Kidney (tissue), 13 donors: ENCODE measurements at regions not wholly inside any gene's neighbourhood (a gene's known extent, or its start where the extent isn't known, plus 50 kb on each side); places are given as distances from the start of the nearest gene placed in this dataset.

ENCODE experiments used
- DNase-seq, 5 donors: peaks; one replicate each; pipeline ENCODE4 v3.0.0-alpha.2; 2013 to 2020
- FAIRE-seq: peaks from 2 replicates; lab custom pipeline; 2012; peaks lifted over from hg19 to GRCh38; lab: Jason Lieb, UNC
- H3K27ac ChIP-seq, 2 donors: one replicate each; pipeline ENCODE4 v1.7.0; 2013; ENCODE audit warnings: low read depth in 2 of 2, low read length in 2 of 2, inconsistent platforms in 1 of 2
- H3K27me3 ChIP-seq: one replicate; pipeline ENCODE4 v1.7.1; 2013; ENCODE audit warnings: low read length, inconsistent platforms; ENCODE audit not compliant: control insufficient read depth, insufficient read depth
- H3K36me3 ChIP-seq, 3 donors: one replicate each; pipeline versions ENCODE4 v1.7.0 to v1.7.1; 2013; ENCODE audit warnings: low read length in 3 of 3, control low read depth in 1 of 3, inconsistent platforms in 1 of 3; ENCODE audit not compliant: insufficient read depth in 3 of 3, control insufficient read depth in 2 of 3
- H3K4me1 ChIP-seq, 3 donors: one replicate each; pipeline versions ENCODE4 v1.7.0 to v1.7.1; 2013; ENCODE audit warnings: low read length in 3 of 3, inconsistent platforms in 1 of 3, low read depth in 1 of 3; ENCODE audit not compliant: control insufficient read depth in 2 of 3, insufficient read depth in 2 of 3
- H3K4me3 ChIP-seq, 3 donors: one replicate each; pipeline versions ENCODE4 v1.7.0 to v1.8.1; 2013; ENCODE audit warnings: low read length in 3 of 3, control low read depth in 1 of 3, inconsistent platforms in 1 of 3
- H3K9ac ChIP-seq, 3 donors: one replicate each; pipeline versions ENCODE4 v1.7.0 to v1.7.1; 2013; ENCODE audit warnings: low read length in 3 of 3, control low read depth in 1 of 3, inconsistent platforms in 1 of 3
- H3K9me3 ChIP-seq, 3 donors: one replicate each; pipeline versions ENCODE4 v1.7.0 to v1.7.1; 2013; ENCODE audit warnings: low read length in 3 of 3, control low read depth in 1 of 3, inconsistent platforms in 1 of 3; ENCODE audit not compliant: control insufficient read depth in 2 of 3, insufficient read depth in 1 of 3
- CTCF ChIP-seq: IDR thresholded peaks from 3 replicates; pipeline ENCODE4 v1.5.1; 2012; ENCODE audit warnings: mild to moderate bottlenecking, moderate library complexity, borderline replicate concordance; ENCODE audit not compliant: insufficient read depth; ENCODE audit errors: extremely low read depth
- intact Hi-C: fragments of 100-400 bp; cut with DNase I; formaldehyde crosslinking; loops from one replicate; pipeline ENCODE4 v1.11.1; 2022
- donor health status: control.
- donor health status: control.
- donor health status: control.
- donor health status: control.
- donor health status: control.
- donor health status: DM: yes; HTN: yes; CAD: no.
- donor health status: Normal renal cell carcinoma (clear cell type).

- Histone ChIP-seq H3K27ac (no peak overlapping the region), H3K27me3 (no peaks in the 10 kb centered on the region), H3K9ac (no peak overlapping the region), H3K4me3 (no peak overlapping the region), H3K4me1 (no peaks in the 10 kb centered on the region), H3K36me3 (no peaks in the 10 kb centered on the region), H3K9me3 (no peaks in the 10 kb centered on the region)
- TF ChIP-seq CTCF: no peak
- DNase-seq (peak in 1 of 5 donors; percentile 7), FAIRE-seq (no peak)
- intact Hi-C loops: no loop called here
These were observed 452.1 kb upstream of the RASGRP1 start for GRCh38 chr15:39016706-39017105.

- Histone ChIP-seq H3K4me3 (no peak overlapping the region), H3K27me3 (no peaks in the 10 kb centered on the region), H3K36me3 (no peaks in the 10 kb centered on the region), H3K9ac (no peak overlapping the region), H3K27ac (no peak overlapping the region), H3K9me3 (no peaks in the 10 kb centered on the region), H3K4me1 (no peaks in the 10 kb centered on the region)
- TF ChIP-seq CTCF: no peak
- intact Hi-C loops: no loop called here
- DNase-seq (no peak), FAIRE-seq (no peak)
These were observed 454.4 kb upstream of the RASGRP1 start for GRCh38 chr15:39018966-39019365.

GRCh38 chr15:39021341-39021740 lies 456.7 kb upstream of the RASGRP1 start:
- Histone ChIP-seq H3K27ac (no peak overlapping the region), H3K9ac (no peak overlapping the region), H3K9me3 (no peaks in the 10 kb centered on the region), H3K4me1 (no peaks in the 10 kb centered on the region), H3K4me3 (no peak overlapping the region), H3K27me3 (no peaks in the 10 kb centered on the region), H3K36me3 (no peaks in the 10 kb centered on the region)
- FAIRE-seq (no peak), DNase-seq (no peak)
- intact Hi-C loops: no loop called here
- TF ChIP-seq CTCF: no peak
